ENCODE measurements at regions not wholly inside any gene's neighbourhood (a gene's known extent, or its start where the extent isn't known, plus 50 kb on each side); places are given as distances from the start of the nearest gene placed in this dataset.

DNA sequence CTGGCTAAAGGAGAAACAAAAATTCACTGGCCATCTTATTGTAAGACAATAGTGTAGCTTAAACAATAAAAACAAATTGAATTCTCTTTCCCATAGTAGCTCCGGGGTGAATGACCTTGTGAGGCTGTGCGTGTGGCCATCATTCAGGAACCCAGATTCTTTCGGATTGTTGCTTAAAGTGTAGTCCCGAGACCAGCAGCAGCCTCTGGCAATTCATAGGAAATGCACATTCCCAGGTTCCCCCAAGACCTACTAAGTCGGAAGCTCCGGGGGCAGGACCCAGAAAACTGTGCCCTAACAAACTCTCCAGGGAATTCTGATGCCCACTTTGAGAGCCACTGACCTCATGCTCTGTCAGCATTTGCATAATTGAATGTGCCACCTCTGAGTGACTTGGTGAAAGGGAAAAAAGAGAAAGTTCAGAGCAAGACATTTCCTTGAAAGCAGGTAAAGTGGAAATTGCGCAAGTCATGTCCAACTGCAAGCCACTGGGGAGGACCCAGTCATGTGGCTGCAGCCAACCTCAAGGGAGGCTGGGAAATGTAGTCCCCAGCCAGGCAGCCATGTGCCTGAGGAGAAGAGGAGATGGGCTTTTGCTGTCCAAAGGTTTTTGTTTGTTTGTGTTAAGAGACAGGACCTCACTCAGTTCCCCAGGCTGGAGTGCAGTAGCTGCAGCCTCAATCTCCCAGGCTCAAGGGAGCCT lies 50.7 kb upstream of the PNMA8B start:
- in situ Hi-C loops (cut with HindIII; ENCODE audit: low sequenced_read_pairs): loop anchor here (25.0 kb wide), 1 partner anchor 116 kb away; the partner anchor contains the start of gene DACT3

DNA sequence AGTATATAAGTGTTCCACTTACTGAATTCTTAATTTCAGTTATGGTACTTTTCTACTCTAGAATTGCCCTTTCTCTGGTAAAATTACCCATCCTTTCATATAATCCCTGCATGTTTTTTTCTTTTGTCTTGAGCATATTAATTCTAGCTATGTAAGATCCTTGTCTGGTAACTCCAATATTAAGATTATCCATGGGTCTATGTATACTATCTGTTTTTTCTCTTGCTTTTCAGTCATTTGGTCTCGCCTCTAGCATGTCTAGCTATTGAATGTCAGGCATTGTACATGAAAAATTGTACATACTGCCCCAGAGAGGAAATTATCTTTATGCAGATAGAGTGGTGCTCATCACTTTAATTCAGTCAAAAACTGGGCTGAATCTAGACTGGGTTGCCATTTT lies 50.4 kb upstream of the CALM3 start:
- in situ Hi-C loops (cut with HindIII; ENCODE audit: low sequenced_read_pairs): no loop called here

DNA sequence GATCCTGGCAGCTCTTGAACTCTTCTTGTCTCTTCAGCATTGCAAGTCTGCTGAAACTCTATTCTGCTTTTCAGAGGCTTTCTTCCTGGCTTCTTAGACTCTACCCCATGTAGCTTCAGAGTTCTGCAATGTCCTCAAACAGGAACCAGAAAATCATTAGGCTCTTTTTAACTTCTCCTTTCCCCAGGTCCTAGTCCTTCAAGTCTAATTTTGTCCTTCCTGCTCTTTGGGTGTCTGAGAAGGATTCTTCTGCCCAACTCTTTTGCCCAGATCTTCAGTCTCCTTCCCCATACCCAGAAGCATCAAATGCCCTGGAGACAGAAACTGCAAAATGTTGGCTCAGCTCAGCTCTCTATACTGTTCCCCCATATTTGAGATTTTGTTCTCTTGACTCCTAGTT lies 50.0 kb upstream of the CALM3 start:
- in situ Hi-C loops (cut with HindIII; ENCODE audit: low sequenced_read_pairs): no loop called here

All from DLD1 (cell line).